ENCODE measurements at regions not wholly inside any gene's neighbourhood (a gene's known extent, or its start where the extent isn't known, plus 50 kb on each side); places are given as distances from the start of the nearest gene placed in this dataset.
"Not testable (repeated sequence)": the region's sequence is repeated elsewhere in the genome, so short reads cannot be mapped to it uniquely, and the experiment has no call there.

DNA sequence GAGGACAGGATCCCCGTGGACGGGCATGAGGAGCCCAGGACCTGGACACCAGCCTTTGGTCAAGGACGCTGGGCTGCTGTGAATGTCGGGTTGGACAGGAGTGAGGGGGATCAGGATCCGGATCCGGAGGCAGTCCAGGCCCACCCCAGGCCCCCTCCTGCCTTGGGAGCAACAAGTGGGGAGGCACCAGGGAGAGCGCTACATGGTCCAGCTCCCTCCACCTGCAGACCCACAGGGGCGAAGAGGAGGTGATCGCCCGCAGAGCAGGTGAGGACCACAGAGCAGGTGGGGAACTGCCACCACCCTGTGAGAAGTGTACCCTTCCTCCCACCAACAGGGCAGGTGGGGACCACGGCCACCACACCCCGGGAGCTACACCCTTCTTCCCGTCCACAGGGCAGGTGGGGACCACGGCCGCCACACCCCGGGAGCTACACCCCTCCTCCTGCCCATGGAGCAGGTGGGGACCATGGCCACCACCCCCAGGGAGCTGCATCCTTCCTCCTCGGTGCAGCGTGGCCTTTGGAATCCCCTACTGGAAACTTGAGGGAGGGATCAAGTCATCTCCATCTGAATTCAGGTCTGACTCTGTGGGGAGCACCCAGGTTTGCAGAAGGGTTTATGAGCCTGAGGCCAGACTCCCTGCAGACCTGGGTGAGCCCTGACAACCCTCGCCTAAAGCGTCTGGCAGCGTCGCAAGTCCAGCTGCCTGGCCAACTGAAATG is 141.0 kb downstream of the BRD1 start:
- CTCF ChIA-PET, result no interaction called here
- POLR2A ChIA-PET (ENCODE audit: unreplicated experiment), result no interaction called here
- DNase-seq (no peak), ATAC-seq (no peak)
- H4K20me1 ChIP-seq (ENCODE audit: low read length), result no peaks in the 10 kb centered on the region
- H3K9me2 ChIP-seq (replicated peaks; ENCODE audit: low read length), result no peaks in the 10 kb centered on the region
- no peak overlapping the region for H3K4me2 ChIP-seq (ENCODE audit: low read length)
- no peaks in the 10 kb centered on the region for H3K79me2 ChIP-seq (ENCODE audit: low read length)
- no peak for TF ChIP-seq EZH2 (IDR thresholded peaks at IDR 0.05; ENCODE audit: low read length, unreplicated experiment)
- no TSS peak for BruUV-seq (replicated peaks)
- no peak overlapping the region for H3K9ac ChIP-seq (ENCODE audit: low read length)
- H3K9me3 ChIP-seq (ENCODE audit: low read length), result no peaks in the 10 kb centered on the region
- H3K36me3 ChIP-seq (ENCODE audit: low read depth, low read length), result no peaks in the 10 kb centered on the region
- no peaks in the 10 kb centered on the region for H3F3A ChIP-seq (ENCODE audit: low read length, unreplicated experiment)
- intact Hi-C loops (cut with micrococcal nuclease), result no loop called here
- H2AFZ ChIP-seq (ENCODE audit: low read length), result no peak overlapping the region
- H3K4me1 ChIP-seq (ENCODE audit: insufficient read depth, low read length), result no peaks in the 10 kb centered on the region
- no peak overlapping the region for H3K4me3 ChIP-seq (ENCODE audit: low read length)
- peaks cover 94% of the 10 kb centered on the region for H3K27me3 ChIP-seq (ENCODE audit: low read length)
- H3K27ac ChIP-seq (ENCODE audit: low read length), result no peak overlapping the region

DNA sequence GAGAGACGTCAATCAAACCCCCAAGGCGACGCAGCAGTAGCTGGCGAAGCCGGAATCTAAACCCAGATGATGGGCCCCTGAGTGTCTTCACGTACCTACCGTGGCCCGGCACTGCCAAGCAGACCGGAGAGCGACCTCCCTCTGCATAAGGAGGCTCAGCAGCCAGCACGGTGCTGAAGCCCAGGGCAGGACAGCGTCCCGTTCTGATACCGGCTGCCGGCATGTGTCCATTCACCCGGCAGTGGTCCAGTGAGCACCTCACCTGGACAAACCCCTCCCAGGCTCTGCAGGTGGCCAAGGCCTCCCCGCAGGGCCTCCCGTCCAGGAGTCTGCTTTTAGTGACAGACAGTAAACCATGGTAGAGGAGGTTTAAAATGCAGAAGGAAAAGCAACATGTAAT is 142.0 kb downstream of the BRD1 start:
- Histone ChIP-seq H3K9ac (ENCODE audit: low read length) (no peak overlapping the region), H3K4me2 (ENCODE audit: low read length) (no peak overlapping the region), H3K4me3 (ENCODE audit: low read length) (no peak overlapping the region), H3K4me1 (ENCODE audit: insufficient read depth, low read length) (no peaks in the 10 kb centered on the region), H3K79me2 (ENCODE audit: low read length) (no peaks in the 10 kb centered on the region), H3K27me3 (ENCODE audit: low read length) (peaks cover 84% of the 10 kb centered on the region), H3K9me2 (replicated peaks; ENCODE audit: low read length) (no peaks in the 10 kb centered on the region), H3F3A (ENCODE audit: low read length, unreplicated experiment) (no peaks in the 10 kb centered on the region), H3K9me3 (ENCODE audit: low read length) (no peaks in the 10 kb centered on the region), H3K36me3 (ENCODE audit: low read depth, low read length) (no peaks in the 10 kb centered on the region), H2AFZ (ENCODE audit: low read length) (no peak overlapping the region), H3K27ac (ENCODE audit: low read length) (no peak overlapping the region), H4K20me1 (ENCODE audit: low read length) (no peaks in the 10 kb centered on the region)
- no peak for DNase-seq
- ATAC-seq, result no peak
- no TSS peak for BruUV-seq (replicated peaks)
- ChIA-PET CTCF (no interaction called here), POLR2A (ENCODE audit: unreplicated experiment) (no interaction called here)
- intact Hi-C loops (cut with micrococcal nuclease), result no loop called here
- TF ChIP-seq EZH2 (IDR thresholded peaks at IDR 0.05; ENCODE audit: low read length, unreplicated experiment), result no peak

DNA sequence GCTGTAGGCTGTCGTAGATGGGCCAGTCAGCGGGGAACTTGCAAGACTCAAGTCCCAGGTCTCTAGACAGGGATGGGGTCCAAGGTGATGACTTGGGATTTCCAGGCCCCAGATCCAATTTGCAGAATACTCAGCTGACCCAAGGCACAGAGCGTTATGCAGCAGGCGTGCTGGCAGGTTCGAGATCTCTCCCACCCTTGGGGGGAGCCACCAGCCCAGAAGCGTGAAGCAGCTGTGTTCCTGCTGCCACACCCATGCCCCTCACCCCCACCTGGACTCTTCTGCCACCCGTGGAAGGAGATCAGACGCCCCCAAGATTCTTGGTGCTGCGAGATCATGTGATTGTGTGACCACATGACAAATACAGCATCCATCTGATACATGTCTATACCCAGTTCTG is 142.6 kb downstream of the BRD1 start:
- CTCF ChIA-PET, result no interaction called here
- no peaks in the 10 kb centered on the region for H3F3A ChIP-seq (ENCODE audit: low read length, unreplicated experiment)
- H3K27ac ChIP-seq (ENCODE audit: low read length), result no peak overlapping the region
- ATAC-seq, result no peak
- intact Hi-C loops (cut with micrococcal nuclease), result no loop called here
- no peak overlapping the region for H3K4me3 ChIP-seq (ENCODE audit: low read length)
- no peaks in the 10 kb centered on the region for H3K9me2 ChIP-seq (replicated peaks; ENCODE audit: low read length)
- POLR2A ChIA-PET (ENCODE audit: unreplicated experiment), result no interaction called here
- no peak overlapping the region for H3K9ac ChIP-seq (ENCODE audit: low read length)
- no peak overlapping the region for H3K4me2 ChIP-seq (ENCODE audit: low read length)
- H3K36me3 ChIP-seq (ENCODE audit: low read depth, low read length), result no peaks in the 10 kb centered on the region
- TF ChIP-seq EZH2 (IDR thresholded peaks at IDR 0.05; ENCODE audit: low read length, unreplicated experiment) (no peak), EZH2phosphoT487 (IDR thresholded peaks at IDR 0.05; ENCODE audit: borderline replicate concordance, low read length) (no peak)
- TF ChIP-seq, protein P1, sequence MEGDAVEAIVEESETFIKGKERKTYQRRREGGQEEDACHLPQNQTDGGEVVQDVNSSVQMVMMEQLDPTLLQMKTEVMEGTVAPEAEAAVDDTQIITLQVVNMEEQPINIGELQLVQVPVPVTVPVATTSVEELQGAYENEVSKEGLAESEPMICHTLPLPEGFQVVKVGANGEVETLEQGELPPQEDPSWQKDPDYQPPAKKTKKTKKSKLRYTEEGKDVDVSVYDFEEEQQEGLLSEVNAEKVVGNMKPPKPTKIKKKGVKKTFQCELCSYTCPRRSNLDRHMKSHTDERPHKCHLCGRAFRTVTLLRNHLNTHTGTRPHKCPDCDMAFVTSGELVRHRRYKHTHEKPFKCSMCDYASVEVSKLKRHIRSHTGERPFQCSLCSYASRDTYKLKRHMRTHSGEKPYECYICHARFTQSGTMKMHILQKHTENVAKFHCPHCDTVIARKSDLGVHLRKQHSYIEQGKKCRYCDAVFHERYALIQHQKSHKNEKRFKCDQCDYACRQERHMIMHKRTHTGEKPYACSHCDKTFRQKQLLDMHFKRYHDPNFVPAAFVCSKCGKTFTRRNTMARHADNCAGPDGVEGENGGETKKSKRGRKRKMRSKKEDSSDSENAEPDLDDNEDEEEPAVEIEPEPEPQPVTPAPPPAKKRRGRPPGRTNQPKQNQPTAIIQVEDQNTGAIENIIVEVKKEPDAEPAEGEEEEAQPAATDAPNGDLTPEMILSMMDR (conservative IDR thresholded peaks at IDR 0.05; ENCODE audit: low read depth, low read length), result no peak
- H3K27me3 ChIP-seq (ENCODE audit: low read length), result peaks cover 83% of the 10 kb centered on the region
- H4K20me1 ChIP-seq (ENCODE audit: low read length), result no peaks in the 10 kb centered on the region
- BruUV-seq (replicated peaks), result no TSS peak
- H2AFZ ChIP-seq (ENCODE audit: low read length), result no peak overlapping the region
- H3K79me2 ChIP-seq (ENCODE audit: low read length), result no peaks in the 10 kb centered on the region
- no peaks in the 10 kb centered on the region for H3K4me1 ChIP-seq (ENCODE audit: insufficient read depth, low read length)
- no peak for DNase-seq
- no peaks in the 10 kb centered on the region for H3K9me3 ChIP-seq (ENCODE audit: low read length)

DNA sequence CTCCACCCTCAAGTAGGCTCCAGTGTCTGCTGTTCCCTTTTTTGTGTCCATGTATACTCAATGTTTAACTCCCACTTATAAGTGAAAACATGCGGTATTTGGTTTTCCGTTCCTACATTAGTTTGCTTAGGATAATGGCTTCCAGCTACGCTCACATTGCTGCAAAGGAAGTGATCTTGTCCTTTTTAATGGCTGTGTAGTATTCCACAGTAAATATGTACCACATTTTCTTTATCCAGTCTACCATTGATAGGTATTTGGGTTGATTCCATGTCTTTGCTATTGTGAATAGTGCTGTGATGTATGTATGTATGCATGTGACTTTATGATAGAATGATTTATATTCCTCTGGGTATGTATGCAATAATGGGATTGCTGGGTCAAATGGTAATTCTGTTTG is 144.6 kb downstream of the BRD1 start:
- Histone ChIP-seq H3K36me3 (ENCODE audit: low read depth, low read length) (no peaks in the 10 kb centered on the region), H2AFZ (ENCODE audit: low read length) (no peak overlapping the region), H3K9ac (ENCODE audit: low read length) (no peak overlapping the region), H3K27ac (ENCODE audit: low read length) (no peak overlapping the region), H3K9me3 (ENCODE audit: low read length) (no peaks in the 10 kb centered on the region), H3K9me2 (replicated peaks; ENCODE audit: low read length) (no peaks in the 10 kb centered on the region), H3K27me3 (ENCODE audit: low read length) (peaks cover 83% of the 10 kb centered on the region), H3K4me3 (ENCODE audit: low read length) (no peak overlapping the region), H3F3A (ENCODE audit: low read length, unreplicated experiment) (no peaks in the 10 kb centered on the region), H3K4me1 (ENCODE audit: insufficient read depth, low read length) (no peaks in the 10 kb centered on the region), H3K4me2 (ENCODE audit: low read length) (no peak overlapping the region), H3K79me2 (ENCODE audit: low read length) (no peaks in the 10 kb centered on the region), H4K20me1 (ENCODE audit: low read length) (no peaks in the 10 kb centered on the region)
- ChIA-PET CTCF (no interaction called here), POLR2A (ENCODE audit: unreplicated experiment) (no interaction called here)
- DNase-seq (no peak), ATAC-seq (no peak)
- intact Hi-C loops (cut with micrococcal nuclease), result no loop called here
- no TSS peak for BruUV-seq (replicated peaks)
- TF ChIP-seq EZH2phosphoT487 (IDR thresholded peaks at IDR 0.05; ENCODE audit: borderline replicate concordance, low read length) (no peak), EZH2 (IDR thresholded peaks at IDR 0.05; ENCODE audit: low read length, unreplicated experiment) (no peak)
- TF ChIP-seq, protein P1 (conservative IDR thresholded peaks at IDR 0.05; ENCODE audit: low read depth, low read length), result no peak

DNA sequence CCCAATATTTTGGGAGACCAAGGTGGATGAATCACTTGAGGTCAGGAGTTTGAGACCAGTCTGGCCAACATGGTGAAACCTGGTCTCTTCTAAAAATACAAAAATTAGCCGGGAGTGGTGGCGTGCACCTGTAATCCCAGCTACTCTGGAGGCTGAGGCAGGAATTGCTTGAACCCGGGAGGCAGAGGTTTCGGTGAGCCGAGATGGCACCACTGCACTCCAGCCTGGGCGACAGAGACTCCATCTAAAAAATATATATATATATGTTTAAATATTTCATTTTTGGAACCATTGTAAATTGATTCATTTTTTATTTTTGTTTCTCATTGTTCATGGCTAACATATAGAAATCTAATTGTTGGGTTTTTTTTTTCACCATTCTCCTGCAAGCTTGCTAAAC is 146.9 kb downstream of the BRD1 start:
- H3K4me3 ChIP-seq (ENCODE audit: low read length); CTCF ChIA-PET; H3K27ac ChIP-seq (ENCODE audit: low read length); DNase-seq; H3K9me3 ChIP-seq (ENCODE audit: low read length); H3K79me2 ChIP-seq (ENCODE audit: low read length); H3K36me3 ChIP-seq (ENCODE audit: low read depth, low read length); intact Hi-C loops (cut with micrococcal nuclease); BruUV-seq (replicated peaks); H3K9me2 ChIP-seq (replicated peaks; ENCODE audit: low read length); H3F3A ChIP-seq (ENCODE audit: low read length, unreplicated experiment); H2AFZ ChIP-seq (ENCODE audit: low read length); POLR2A ChIA-PET (ENCODE audit: unreplicated experiment); H3K4me1 ChIP-seq (ENCODE audit: insufficient read depth, low read length); H3K4me2 ChIP-seq (ENCODE audit: low read length); H3K9ac ChIP-seq (ENCODE audit: low read length); ATAC-seq; H4K20me1 ChIP-seq (ENCODE audit: low read length): not testable (repeated sequence)
- H3K27me3 ChIP-seq (ENCODE audit: low read length), result peaks cover 83% of the 10 kb centered on the region

All from PC-3 (cell line).